ENCODE measurements at regions not wholly inside any gene's neighbourhood (a gene's known extent, or its start where the extent isn't known, plus 50 kb on each side); places are given as distances from the start of the nearest gene placed in this dataset.

- intact Hi-C loops (cut with micrococcal nuclease; ENCODE audit: unreplicated experiment): no loop called here
- POLR2A ChIA-PET (ENCODE audit: unreplicated experiment): no interaction called here
Measured at GRCh38 chr6:139776041-139776440, 401.6 kb upstream of the CITED2 start.

DNA sequence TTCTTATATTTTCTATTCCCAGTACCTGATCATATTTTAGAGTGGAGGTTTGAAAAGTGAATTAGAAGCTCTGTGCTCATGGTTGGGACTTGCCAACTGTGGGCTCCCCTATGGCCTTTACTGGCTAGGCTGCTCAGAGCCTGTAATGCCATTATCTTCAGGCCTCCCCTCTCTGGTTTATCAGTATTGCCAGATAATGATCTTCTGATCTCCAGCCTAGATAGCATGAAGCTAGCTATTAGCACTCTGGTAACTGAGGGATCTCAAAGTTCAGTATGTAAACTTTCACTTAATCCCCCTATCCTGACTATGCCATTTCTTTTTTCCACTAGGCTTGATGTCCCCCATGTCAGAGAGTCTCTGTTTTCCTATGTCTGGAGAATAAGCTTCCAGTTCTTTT, 393.7 kb upstream of the CITED2 start:
- Histone ChIP-seq H3K9me3 (ENCODE audit: insufficient read depth, low read depth) (peaks cover 3% of the 10 kb centered on the region; the same call in 1 of the 2 replicates), H3K4me2 (0 out of 2 replicates have a peak overlapping the region, but pooled peaks have one; percentile 2), H3K4me1 (replicated peaks; ENCODE audit: insufficient read depth) (peaks cover 49% of the 10 kb centered on the region), H3F3A (ENCODE audit: insufficient read depth, low read depth) (peaks cover 36% of the 10 kb centered on the region), H3K36me3 (ENCODE audit: low read depth) (no peaks in the 10 kb centered on the region), H3K9me2 (ENCODE audit: insufficient read depth) (no peaks in the 10 kb centered on the region), H3K27me3 (ENCODE audit: insufficient read depth, low read depth) (no peaks in the 10 kb centered on the region), H4K20me1 (ENCODE audit: insufficient read depth) (no peaks in the 10 kb centered on the region), H3K27ac (no peak overlapping the region), H3K4me3 (no peak overlapping the region), H2AFZ (no peak overlapping the region), H3K79me2 (ENCODE audit: low read depth) (no peaks in the 10 kb centered on the region)
- intact Hi-C loops (cut with micrococcal nuclease; ENCODE audit: unreplicated experiment): loop anchor here (5.0 kb wide), 2 partner anchors 114 to 214 kb away; no protein-coding TSS in a partner anchor
- BruUV-seq (replicated peaks): no TSS peak
- POLR2A ChIA-PET (ENCODE audit: unreplicated experiment): no interaction called here
- CTCF ChIA-PET: no interaction called here
- no peak for DNase-seq
- TF ChIP-seq EZH2 (IDR thresholded peaks at IDR 0.05; ENCODE audit: low read depth) (no peak), CTCF (conservative IDR thresholded peaks at IDR 0.05) (no peak)

More at GRCh38 chr6:139776041-139776440, 401.6 kb upstream of the CITED2 start:
- CTCF ChIA-PET: no interaction called here
- H3K9me3 ChIP-seq (ENCODE audit: insufficient read depth, low read depth): no peaks in the 10 kb centered on the region
- H2AFZ ChIP-seq: no peak overlapping the region
- H3K36me3 ChIP-seq (ENCODE audit: low read depth): no peaks in the 10 kb centered on the region
- H3K9me2 ChIP-seq (ENCODE audit: insufficient read depth): no peaks in the 10 kb centered on the region
- no peak overlapping the region for H3K4me2 ChIP-seq
- no peak overlapping the region for H3K27ac ChIP-seq
- no TSS peak for BruUV-seq (replicated peaks)
- no peaks in the 10 kb centered on the region for H3K79me2 ChIP-seq (ENCODE audit: low read depth)
- H3K4me3 ChIP-seq: no peak overlapping the region
- H3F3A ChIP-seq (ENCODE audit: insufficient read depth, low read depth): no peaks in the 10 kb centered on the region
- no peak for DNase-seq
- H3K27me3 ChIP-seq (ENCODE audit: insufficient read depth, low read depth): no peaks in the 10 kb centered on the region
- no peaks in the 10 kb centered on the region for H4K20me1 ChIP-seq (ENCODE audit: insufficient read depth)
- no peaks in the 10 kb centered on the region; the same call in 1 of the 2 replicates for H3K4me1 ChIP-seq (replicated peaks; ENCODE audit: insufficient read depth)
- TF ChIP-seq EZH2 (IDR thresholded peaks at IDR 0.05; ENCODE audit: low read depth) (no peak), CTCF (conservative IDR thresholded peaks at IDR 0.05) (no peak)

- Histone ChIP-seq H3K36me3 (ENCODE audit: low read depth) (no peaks in the 10 kb centered on the region), H2AFZ (no peak overlapping the region), H3K27ac (peak overlapping the region; percentile 80), H3K9me3 (ENCODE audit: insufficient read depth, low read depth) (peaks cover 3% of the 10 kb centered on the region; the same call in 1 of the 2 replicates), H3K4me3 (no peak overlapping the region), H3K27me3 (ENCODE audit: insufficient read depth, low read depth) (no peaks in the 10 kb centered on the region), H3F3A (ENCODE audit: insufficient read depth, low read depth) (peaks cover 41% of the 10 kb centered on the region), H3K9me2 (ENCODE audit: insufficient read depth) (no peaks in the 10 kb centered on the region), H4K20me1 (ENCODE audit: insufficient read depth) (no peaks in the 10 kb centered on the region), H3K4me2 (peak overlapping the region; percentile 57), H3K79me2 (ENCODE audit: low read depth) (no peaks in the 10 kb centered on the region), H3K4me1 (replicated peaks; ENCODE audit: insufficient read depth) (peaks cover 62% of the 10 kb centered on the region)
- no TSS peak for BruUV-seq (replicated peaks)
- DNase-seq: no peak
- ChIA-PET POLR2A (ENCODE audit: unreplicated experiment) (no interaction called here), CTCF (no interaction called here)
- TF ChIP-seq CTCF (conservative IDR thresholded peaks at IDR 0.05) (no peak), EZH2 (IDR thresholded peaks at IDR 0.05; ENCODE audit: low read depth) (no peak)
- intact Hi-C loops (cut with micrococcal nuclease; ENCODE audit: unreplicated experiment): loop anchor here (5.0 kb wide), 2 partner anchors 116 to 216 kb away; no protein-coding TSS in a partner anchor
Measured at GRCh38 chr6:139766796-139767195, 392.3 kb upstream of the CITED2 start.

All from PC-9 (cell line).